ENCODE measurements at regions not wholly inside any gene's neighbourhood (a gene's known extent, or its start where the extent isn't known, plus 50 kb on each side); places are given as distances from the start of the nearest gene placed in this dataset.

GRCh38 chr14:61641914-61642613 lies 53.2 kb upstream of the HIF1A start:
- TF ChIP-seq EZH2 (IDR thresholded peaks at IDR 0.05) (no peak), POLR2AphosphoS5 (IDR thresholded peaks at IDR 0.05; ENCODE audit: borderline replicate concordance, low read depth, low read length) (no peak), FOXP2 (optimal IDR thresholded peaks at IDR 0.05; ENCODE audit: control extremely low read depth, extremely low read length, insufficient read depth) (no peak)
